ENCODE measurements at regions not wholly inside any gene's neighbourhood (a gene's known extent, or its start where the extent isn't known, plus 50 kb on each side); places are given as distances from the start of the nearest gene placed in this dataset.

DNA sequence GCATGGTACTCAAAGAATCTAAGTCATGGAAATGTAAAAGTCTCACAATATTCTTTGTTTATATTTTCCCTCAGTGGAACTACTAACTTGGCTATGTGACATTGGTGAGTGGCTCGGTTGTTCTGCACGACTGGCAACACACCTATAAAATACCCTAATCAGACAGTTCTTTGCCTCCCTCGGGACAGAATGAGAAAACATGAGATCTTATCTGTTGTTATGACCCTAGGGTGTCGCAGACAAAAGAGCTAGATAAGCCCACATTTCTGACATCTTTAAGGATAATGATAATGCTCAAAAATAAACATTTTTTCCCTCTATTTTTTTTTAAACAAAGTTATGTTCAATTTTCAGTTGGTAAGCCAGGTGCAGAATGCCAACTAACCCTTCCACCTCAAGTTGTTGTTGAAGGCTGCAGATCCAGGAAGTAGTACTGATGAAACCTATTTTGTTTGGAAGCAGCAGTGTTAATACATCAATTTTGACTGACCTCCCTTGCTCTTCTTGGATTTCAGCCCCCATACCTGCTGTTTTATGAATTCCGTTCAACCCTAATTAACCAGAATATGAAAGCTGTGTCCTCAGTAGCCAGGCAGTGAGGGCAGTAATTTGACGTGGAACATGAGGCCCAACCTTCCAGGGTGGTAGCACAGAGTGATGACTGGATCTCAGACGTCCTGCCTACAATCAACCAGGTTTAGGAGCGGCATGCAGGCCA lies 108.7 kb upstream of the DUSP10 start:
- DNase-seq = no peak
- intact Hi-C loops (cut with DNase I) = no loop called here
- no peak overlapping the region for H3K4me3 ChIP-seq
- H3K27ac ChIP-seq = no peak overlapping the region
- TF ChIP-seq, protein P1, sequence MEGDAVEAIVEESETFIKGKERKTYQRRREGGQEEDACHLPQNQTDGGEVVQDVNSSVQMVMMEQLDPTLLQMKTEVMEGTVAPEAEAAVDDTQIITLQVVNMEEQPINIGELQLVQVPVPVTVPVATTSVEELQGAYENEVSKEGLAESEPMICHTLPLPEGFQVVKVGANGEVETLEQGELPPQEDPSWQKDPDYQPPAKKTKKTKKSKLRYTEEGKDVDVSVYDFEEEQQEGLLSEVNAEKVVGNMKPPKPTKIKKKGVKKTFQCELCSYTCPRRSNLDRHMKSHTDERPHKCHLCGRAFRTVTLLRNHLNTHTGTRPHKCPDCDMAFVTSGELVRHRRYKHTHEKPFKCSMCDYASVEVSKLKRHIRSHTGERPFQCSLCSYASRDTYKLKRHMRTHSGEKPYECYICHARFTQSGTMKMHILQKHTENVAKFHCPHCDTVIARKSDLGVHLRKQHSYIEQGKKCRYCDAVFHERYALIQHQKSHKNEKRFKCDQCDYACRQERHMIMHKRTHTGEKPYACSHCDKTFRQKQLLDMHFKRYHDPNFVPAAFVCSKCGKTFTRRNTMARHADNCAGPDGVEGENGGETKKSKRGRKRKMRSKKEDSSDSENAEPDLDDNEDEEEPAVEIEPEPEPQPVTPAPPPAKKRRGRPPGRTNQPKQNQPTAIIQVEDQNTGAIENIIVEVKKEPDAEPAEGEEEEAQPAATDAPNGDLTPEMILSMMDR (IDR thresholded peaks at IDR 0.05) = no peak
- H3K9ac ChIP-seq (ENCODE audit: low read depth in 2 of 2, low read length in 2 of 2) = no peak overlapping the region
- no peaks in the 10 kb centered on the region for H3K4me1 ChIP-seq
- no peaks in the 10 kb centered on the region for H3K36me3 ChIP-seq
- H3K9me3 ChIP-seq = no peaks in the 10 kb centered on the region
- H3K27me3 ChIP-seq = no peaks in the 10 kb centered on the region

DNA sequence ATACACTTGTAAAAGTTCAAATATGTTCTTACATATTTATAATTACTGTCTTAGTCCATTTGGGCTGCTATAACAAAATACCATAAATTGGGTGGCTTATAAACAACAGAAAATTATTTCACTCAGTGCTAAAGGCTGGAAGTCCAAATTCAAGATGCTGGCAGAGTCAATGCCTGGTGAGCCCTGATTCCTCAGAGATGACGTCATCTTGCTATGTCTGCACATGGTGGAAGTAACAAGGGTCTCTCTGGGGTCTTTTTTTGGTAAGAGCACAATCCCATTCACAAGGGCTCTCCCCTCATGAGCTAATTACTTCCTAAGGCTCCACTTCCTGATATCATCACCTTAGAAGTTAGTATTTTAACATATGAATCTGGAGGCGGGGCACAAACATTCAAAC lies 108.0 kb upstream of the DUSP10 start:
- H3K27me3 ChIP-seq = no peaks in the 10 kb centered on the region
- intact Hi-C loops (cut with DNase I) = no loop called here
- TF ChIP-seq, protein P1 (IDR thresholded peaks at IDR 0.05) = no peak

DNA sequence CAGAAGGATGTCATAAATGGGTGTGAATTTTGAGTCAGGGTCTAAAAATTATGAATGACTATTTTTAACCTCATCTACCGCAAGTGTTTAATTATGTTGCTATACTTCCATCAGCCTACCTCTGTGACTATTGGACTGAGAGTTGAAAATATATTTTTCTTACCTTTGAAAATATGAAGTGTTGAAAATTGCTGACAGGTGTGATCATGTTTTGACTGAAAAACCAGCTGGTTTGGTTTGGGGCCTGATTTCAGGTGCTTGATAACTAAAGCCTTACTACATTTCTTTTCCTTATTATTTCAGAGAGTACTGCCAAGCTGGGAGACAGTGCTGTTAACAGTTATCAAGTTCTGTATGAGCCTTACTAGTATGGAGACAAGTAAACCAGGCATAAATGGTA lies 107.2 kb upstream of the DUSP10 start:
- intact Hi-C loops (cut with DNase I) = no loop called here
- Histone ChIP-seq H3K27ac (no peak overlapping the region), H3K4me1 (no peaks in the 10 kb centered on the region), H3K27me3 (no peaks in the 10 kb centered on the region), H3K9ac (ENCODE audit: low read depth in 2 of 2, low read length in 2 of 2) (no peak overlapping the region), H3K4me3 (no peak overlapping the region), H3K36me3 (no peaks in the 10 kb centered on the region), H3K9me3 (no peaks in the 10 kb centered on the region)
- TF ChIP-seq, protein P1 (IDR thresholded peaks at IDR 0.05) = no peak
- no peak for DNase-seq

More for the DNA sequence above, 108.0 kb upstream of the DUSP10 start:
- no peak overlapping the region for H3K4me3 ChIP-seq
- no peak overlapping the region for H3K27ac ChIP-seq
- no peak overlapping the region for H3K9ac ChIP-seq (ENCODE audit: low read depth in 2 of 2, low read length in 2 of 2)
- H3K9me3 ChIP-seq = no peaks in the 10 kb centered on the region
- no peak for DNase-seq
- no peaks in the 10 kb centered on the region for H3K4me1 ChIP-seq
- H3K36me3 ChIP-seq = no peaks in the 10 kb centered on the region

DNA sequence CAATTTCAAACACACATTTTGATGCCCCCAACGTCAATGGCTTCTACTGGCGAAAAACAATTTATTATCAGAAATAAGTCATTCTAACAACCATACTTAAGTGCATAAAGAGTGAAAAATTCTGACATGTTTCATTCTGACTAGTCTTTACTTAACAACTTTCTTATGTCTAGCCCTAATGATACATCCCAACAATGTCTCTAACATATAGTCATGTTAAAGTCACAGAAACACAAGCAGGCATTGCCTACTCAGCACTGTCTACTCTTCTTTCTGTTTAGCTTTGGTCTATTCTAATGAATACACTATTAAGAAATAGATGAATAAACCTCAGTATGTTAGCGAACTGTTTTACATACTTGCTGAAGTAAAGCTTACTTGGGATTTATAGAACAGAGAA lies 105.8 kb upstream of the DUSP10 start:
- intact Hi-C loops (cut with DNase I) = no loop called here
- no peak for DNase-seq
- H3K36me3 ChIP-seq = no peaks in the 10 kb centered on the region
- no peak overlapping the region for H3K9ac ChIP-seq (ENCODE audit: low read depth in 2 of 2, low read length in 2 of 2)
- no peaks in the 10 kb centered on the region for H3K27me3 ChIP-seq
- no peaks in the 10 kb centered on the region for H3K4me1 ChIP-seq
- no peak overlapping the region for H3K4me3 ChIP-seq
- H3K9me3 ChIP-seq = no peaks in the 10 kb centered on the region
- TF ChIP-seq, protein P1 (IDR thresholded peaks at IDR 0.05) = no peak
- H3K27ac ChIP-seq = no peak overlapping the region

DNA sequence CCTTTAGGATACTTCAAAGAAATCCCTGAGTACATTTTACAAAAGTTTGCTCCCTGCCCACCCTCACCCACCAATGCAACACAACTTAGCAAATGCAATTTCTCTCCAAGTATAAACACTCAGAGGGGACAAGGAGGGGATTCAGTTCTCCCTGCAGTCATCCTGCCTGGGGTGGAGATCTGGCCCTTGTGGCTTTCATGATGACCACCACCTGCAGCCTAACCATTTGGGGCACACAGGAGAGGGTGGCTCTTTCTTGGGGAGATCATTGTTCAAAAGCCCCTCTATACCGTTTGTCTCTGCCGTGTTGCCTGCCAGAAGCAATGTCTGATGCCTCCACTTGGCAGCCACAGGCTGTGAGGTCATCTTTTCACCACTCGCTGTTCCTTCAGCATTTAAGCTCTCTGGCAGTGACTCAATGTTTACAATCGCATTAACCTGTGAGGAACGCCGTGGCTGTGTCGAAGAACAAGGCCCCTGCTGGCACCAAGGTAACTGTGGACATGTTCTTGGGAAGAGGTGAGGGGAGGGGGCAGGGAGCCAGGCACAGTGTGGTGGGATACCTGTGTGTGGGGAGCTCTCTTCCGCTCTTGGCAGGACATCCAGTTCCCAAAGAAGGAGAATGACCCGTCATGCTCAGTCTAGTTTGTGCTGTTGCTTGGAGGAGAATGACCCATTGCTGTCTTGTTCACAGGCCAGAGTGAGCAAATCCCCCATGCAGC lies 103.9 kb upstream of the DUSP10 start:
- Histone ChIP-seq H3K4me3 (no peak overlapping the region), H3K27me3 (no peaks in the 10 kb centered on the region), H3K36me3 (no peaks in the 10 kb centered on the region), H3K9me3 (no peaks in the 10 kb centered on the region), H3K27ac (no peak overlapping the region), H3K4me1 (no peaks in the 10 kb centered on the region), H3K9ac (ENCODE audit: low read depth in 2 of 2, low read length in 2 of 2) (no peak overlapping the region)
- TF ChIP-seq, protein P1 (IDR thresholded peaks at IDR 0.05) = no peak
- DNase-seq = no peak
- intact Hi-C loops (cut with DNase I) = no loop called here
